OCI-LY3 (cell line): ENCODE measurements at regions not wholly inside any gene's neighbourhood (a gene's known extent, or its start where the extent isn't known, plus 50 kb on each side); places are given as distances from the start of the nearest gene placed in this dataset.
"Not testable (repeated sequence)": the region's sequence is repeated elsewhere in the genome, so short reads cannot be mapped to it uniquely, and the experiment has no call there.

Experiments used
- EZH2phosphoT487 ChIP-seq: fragments of 200-600 bp; shearing (Covaris generic); IDR thresholded peaks from 2 replicates; pipeline ENCODE4 v1.6.1; 2018; ENCODE audit warnings: antibody characterized with exemption, mixed run types, low read depth
- TF ChIP-seq, protein P1 (sequence below): fragments of 200-600, 300-600 bp; sonication (generic); IDR thresholded peaks from 2 replicates; pipeline ENCODE4 v1.5.1; 2014; ENCODE audit warnings: antibody characterized with exemption, low read length, low read depth

DNA sequence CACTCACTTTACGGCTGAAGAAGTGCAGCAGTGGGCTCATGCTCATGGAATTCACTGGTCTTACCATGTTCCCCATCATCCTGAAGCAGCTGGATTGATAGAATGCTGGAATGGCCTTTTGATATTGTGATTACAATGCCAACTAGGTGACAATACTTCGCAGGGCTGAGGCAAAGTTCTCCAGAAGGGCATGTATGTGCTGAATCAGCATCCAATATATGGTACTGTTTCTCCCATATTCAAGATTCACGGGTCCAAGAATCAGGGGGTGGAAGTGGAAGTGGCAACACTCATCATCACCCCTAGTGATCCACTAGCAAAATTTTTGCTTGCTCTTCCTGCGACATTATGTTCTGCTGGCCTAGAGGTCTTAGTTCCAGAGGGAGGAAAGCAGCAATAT lies 353.3 kb downstream of the C12orf75 start:
- TF ChIP-seq, protein P1, sequence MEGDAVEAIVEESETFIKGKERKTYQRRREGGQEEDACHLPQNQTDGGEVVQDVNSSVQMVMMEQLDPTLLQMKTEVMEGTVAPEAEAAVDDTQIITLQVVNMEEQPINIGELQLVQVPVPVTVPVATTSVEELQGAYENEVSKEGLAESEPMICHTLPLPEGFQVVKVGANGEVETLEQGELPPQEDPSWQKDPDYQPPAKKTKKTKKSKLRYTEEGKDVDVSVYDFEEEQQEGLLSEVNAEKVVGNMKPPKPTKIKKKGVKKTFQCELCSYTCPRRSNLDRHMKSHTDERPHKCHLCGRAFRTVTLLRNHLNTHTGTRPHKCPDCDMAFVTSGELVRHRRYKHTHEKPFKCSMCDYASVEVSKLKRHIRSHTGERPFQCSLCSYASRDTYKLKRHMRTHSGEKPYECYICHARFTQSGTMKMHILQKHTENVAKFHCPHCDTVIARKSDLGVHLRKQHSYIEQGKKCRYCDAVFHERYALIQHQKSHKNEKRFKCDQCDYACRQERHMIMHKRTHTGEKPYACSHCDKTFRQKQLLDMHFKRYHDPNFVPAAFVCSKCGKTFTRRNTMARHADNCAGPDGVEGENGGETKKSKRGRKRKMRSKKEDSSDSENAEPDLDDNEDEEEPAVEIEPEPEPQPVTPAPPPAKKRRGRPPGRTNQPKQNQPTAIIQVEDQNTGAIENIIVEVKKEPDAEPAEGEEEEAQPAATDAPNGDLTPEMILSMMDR = not testable (repeated sequence)
- not testable (repeated sequence) for TF ChIP-seq EZH2phosphoT487
